PFSK-1 (cell line): ENCODE measurements at regions not wholly inside any gene's neighbourhood (a gene's known extent, or its start where the extent isn't known, plus 50 kb on each side); places are given as distances from the start of the nearest gene placed in this dataset.

ENCODE experiments used
- FOXP2 ChIP-seq: optimal IDR thresholded peaks from 2 replicates; pipeline ENCODE3; 2011; ENCODE audit warnings: borderline replicate concordance, control low read depth, inconsistent platforms; ENCODE audit not compliant: insufficient read depth; ENCODE audit errors: extremely low read length, extremely low read depth
- POLR2AphosphoS5 ChIP-seq: IDR thresholded peaks from 2 replicates; pipeline ENCODE4 v1.6.1; 2012; ENCODE audit warnings: low read depth, mild to moderate bottlenecking, control low read depth, low read length, moderate library complexity
- REST ChIP-seq, 2 experiments: IDR thresholded peaks; 2 replicates each; pipeline versions ENCODE4 v1.6.1 to v1.8.0; 2011 to 2012; ENCODE audit warnings: low read depth in 2 of 2, low read length in 2 of 2, control low read depth in 1 of 2, inconsistent platforms in 1 of 2, mild to moderate bottlenecking in 1 of 2, moderate library complexity in 1 of 2; ENCODE audit not compliant: insufficient read depth in 1 of 2
- SIN3A ChIP-seq: IDR thresholded peaks from 2 replicates; pipeline ENCODE4 v1.6.1; 2012; ENCODE audit warnings: mild to moderate bottlenecking, low read length, moderate library complexity, borderline replicate concordance; ENCODE audit not compliant: insufficient read depth
- TAF1 ChIP-seq: IDR thresholded peaks from 2 replicates; pipeline ENCODE4 v1.6.1; 2012; ENCODE audit warnings: low read length, control low read depth, borderline replicate concordance; ENCODE audit not compliant: insufficient read depth

GRCh38 chr15:38748710-38749109 is 184.1 kb upstream of the RASGRP1 start:
- TF ChIP-seq POLR2AphosphoS5, result no peak

- no peak for TF ChIP-seq POLR2AphosphoS5
- no peak for TF ChIP-seq TAF1
- TF ChIP-seq REST (IDR thresholded peaks at IDR 0.05; ENCODE audit: insufficient read depth in 1 of 2, low read depth in 2 of 2, low read length in 2 of 2), result no peak
- no peak for TF ChIP-seq SIN3A
Observed at GRCh38 chr15:38750786-38751185, 186.2 kb upstream of the RASGRP1 start.

- TF ChIP-seq POLR2AphosphoS5 (no peak), SIN3A (no peak), FOXP2 (no peak), REST (IDR thresholded peaks at IDR 0.05; ENCODE audit: insufficient read depth in 1 of 2, low read depth in 2 of 2, low read length in 2 of 2) (no peak), TAF1 (no peak)
Observed at GRCh38 chr15:38755718-38756117, 191.1 kb upstream of the RASGRP1 start.

GRCh38 chr15:38756441-38756840 is 191.8 kb upstream of the RASGRP1 start:
- no peak for TF ChIP-seq POLR2AphosphoS5
- no peak for TF ChIP-seq FOXP2
- no peak for TF ChIP-seq SIN3A
- TF ChIP-seq TAF1, result no peak
- TF ChIP-seq REST (IDR thresholded peaks at IDR 0.05; ENCODE audit: insufficient read depth in 1 of 2, low read depth in 2 of 2, low read length in 2 of 2), result no peak

- TF ChIP-seq SIN3A (no peak), REST (IDR thresholded peaks at IDR 0.05; ENCODE audit: insufficient read depth in 1 of 2, low read depth in 2 of 2, low read length in 2 of 2) (peak in 1 of 2 experiments; percentile 54; a peak in 1 of 4 replicates)
Observed at GRCh38 chr15:38758043-38758442, 193.4 kb upstream of the RASGRP1 start.

- TF ChIP-seq TAF1 (no peak), SIN3A (no peak), REST (IDR thresholded peaks at IDR 0.05; ENCODE audit: insufficient read depth in 1 of 2, low read depth in 2 of 2, low read length in 2 of 2) (no peak), POLR2AphosphoS5 (no peak)
Observed at GRCh38 chr15:38761681-38762080, 197.1 kb upstream of the RASGRP1 start.
